ENCODE measurements at regions not wholly inside any gene's neighbourhood (a gene's known extent, or its start where the extent isn't known, plus 50 kb on each side); places are given as distances from the start of the nearest gene placed in this dataset.

- Histone ChIP-seq H3K4me3 (ENCODE audit: low read length) (no peak overlapping the region), H3K9me3 (ENCODE audit: control insufficient read depth, insufficient read depth, low read length) (no peaks in the 10 kb centered on the region), H3K36me3 (ENCODE audit: control insufficient read depth, insufficient read depth, low read length) (no peaks in the 10 kb centered on the region), H3K27me3 (ENCODE audit: control insufficient read depth, insufficient read depth, low read length) (no peaks in the 10 kb centered on the region), H3K4me1 (ENCODE audit: control insufficient read depth, insufficient read depth, low read length) (no peaks in the 10 kb centered on the region), H3K27ac (ENCODE audit: low read length) (no peak overlapping the region)
- no peak for ATAC-seq
- H3K27ac Mint-ChIP-seq: no peak overlapping the region
- H3K9me3 Mint-ChIP-seq: peaks cover 3 to 12% of the 10 kb centered on the region in 2 donors
- H3K4me3 Mint-ChIP-seq: no peak overlapping the region
- H3K4me1 Mint-ChIP-seq: no peaks in the 10 kb centered on the region
- peaks cover 0 to 4% of the 10 kb centered on the region in 2 donors for H3K27me3 Mint-ChIP-seq (ENCODE audit: low read depth in 2 of 2)
- intact Hi-C loops (cut with micrococcal nuclease): no loop called here
- TF ChIP-seq CTCF (IDR thresholded peaks at IDR 0.05): no peak
- H3K36me3 Mint-ChIP-seq: no peaks in the 10 kb centered on the region
- no CpG with 5 or more reads among the region's 1 CpG for WGBS (ENCODE audit: insufficient coverage)
- no peak for DNase-seq
Measured at GRCh38 chr14:66435683-66436082, 50.5 kb upstream of the CCDC196 start.

Data from natural killer cell (primary cell).